ENCODE measurements at regions not wholly inside any gene's neighbourhood (a gene's known extent, or its start where the extent isn't known, plus 50 kb on each side); places are given as distances from the start of the nearest gene placed in this dataset.

GRCh38 chr10:111158595-111158994 is 81.8 kb downstream of the ADRA2A start:
- no TSS peak for BruUV-seq (replicated peaks)
- Histone ChIP-seq H2AFZ (ENCODE audit: control insufficient read depth, low read depth, low read length) (no peak overlapping the region), H3K79me2 (ENCODE audit: control insufficient read depth, insufficient read depth, low read length) (no peaks in the 10 kb centered on the region), H3K4me1 (ENCODE audit: control insufficient read depth, insufficient read depth, low read length) (no peaks in the 10 kb centered on the region), H3K36me3 (ENCODE audit: control insufficient read depth in 2 of 2, insufficient read depth in 2 of 2, low read length in 1 of 2) (no peaks in the 10 kb centered on the region), H4K20me1 (ENCODE audit: control insufficient read depth, insufficient read depth) (no peaks in the 10 kb centered on the region), H3K4me2 (ENCODE audit: control insufficient read depth, insufficient read depth) (no peak overlapping the region), H3K27ac (ENCODE audit: control insufficient read depth, insufficient read depth) (no peak overlapping the region), H3K9me3 (replicated peaks; ENCODE audit: control insufficient read depth, insufficient read depth, low read length) (no peaks in the 10 kb centered on the region), H3K27me3 (replicated peaks in 1 of 2; ENCODE audit: control insufficient read depth in 2 of 2, insufficient read depth in 2 of 2, low read length in 1 of 2) (peaks cover 0 to 2% of the 10 kb centered on the region in 2 experiments; a peak in 1 of 4 replicates), H3K9ac (ENCODE audit: control insufficient read depth, insufficient read depth, low read length) (no peak overlapping the region), H3K4me3 (no peak overlapping the region)
- intact Hi-C loops (cut with micrococcal nuclease; ENCODE audit: unreplicated experiment) (no loop called here), in situ Hi-C loops (cut with MboI) (no loop called here)
- TF ChIP-seq PBX3 (IDR thresholded peaks at IDR 0.05; ENCODE audit: insufficient replicate concordance, low read depth, low read length) (no peak), TAF1 (IDR thresholded peaks at IDR 0.05; ENCODE audit: borderline replicate concordance, low read depth, low read length) (no peak), CEBPZ (IDR thresholded peaks at IDR 0.05; ENCODE audit: low read depth, low read length) (no peak), RFX5 (IDR thresholded peaks at IDR 0.05; ENCODE audit: low read depth, low read length) (no peak), ZBED1 (IDR thresholded peaks at IDR 0.05; ENCODE audit: borderline replicate concordance) (no peak), ZNF217 (IDR thresholded peaks at IDR 0.05) (no peak), FOXK2 (IDR thresholded peaks at IDR 0.05) (no peak), HDAC6 (IDR thresholded peaks at IDR 0.05; ENCODE audit: unreplicated experiment) (no peak), CBX3 (IDR thresholded peaks at IDR 0.05; ENCODE audit: borderline replicate concordance, low read depth) (no peak), SIX5 (IDR thresholded peaks at IDR 0.05; ENCODE audit: low read depth, low read length, severe bottlenecking) (no peak), TBL1XR1 (IDR thresholded peaks at IDR 0.05; ENCODE audit: low read depth, low read length) (no peak), CEBPB (IDR thresholded peaks at IDR 0.05; ENCODE audit: borderline replicate concordance in 1 of 2, low read depth in 2 of 2, low read length in 2 of 2) (no peak), NRF1 (conservative IDR thresholded peaks at IDR 0.05; ENCODE audit: low read depth, low read length) (no peak), PAX5 (IDR thresholded peaks at IDR 0.05; ENCODE audit: borderline replicate concordance, low read depth, low read length) (no peak)
- TF ChIP-seq, protein P1, sequence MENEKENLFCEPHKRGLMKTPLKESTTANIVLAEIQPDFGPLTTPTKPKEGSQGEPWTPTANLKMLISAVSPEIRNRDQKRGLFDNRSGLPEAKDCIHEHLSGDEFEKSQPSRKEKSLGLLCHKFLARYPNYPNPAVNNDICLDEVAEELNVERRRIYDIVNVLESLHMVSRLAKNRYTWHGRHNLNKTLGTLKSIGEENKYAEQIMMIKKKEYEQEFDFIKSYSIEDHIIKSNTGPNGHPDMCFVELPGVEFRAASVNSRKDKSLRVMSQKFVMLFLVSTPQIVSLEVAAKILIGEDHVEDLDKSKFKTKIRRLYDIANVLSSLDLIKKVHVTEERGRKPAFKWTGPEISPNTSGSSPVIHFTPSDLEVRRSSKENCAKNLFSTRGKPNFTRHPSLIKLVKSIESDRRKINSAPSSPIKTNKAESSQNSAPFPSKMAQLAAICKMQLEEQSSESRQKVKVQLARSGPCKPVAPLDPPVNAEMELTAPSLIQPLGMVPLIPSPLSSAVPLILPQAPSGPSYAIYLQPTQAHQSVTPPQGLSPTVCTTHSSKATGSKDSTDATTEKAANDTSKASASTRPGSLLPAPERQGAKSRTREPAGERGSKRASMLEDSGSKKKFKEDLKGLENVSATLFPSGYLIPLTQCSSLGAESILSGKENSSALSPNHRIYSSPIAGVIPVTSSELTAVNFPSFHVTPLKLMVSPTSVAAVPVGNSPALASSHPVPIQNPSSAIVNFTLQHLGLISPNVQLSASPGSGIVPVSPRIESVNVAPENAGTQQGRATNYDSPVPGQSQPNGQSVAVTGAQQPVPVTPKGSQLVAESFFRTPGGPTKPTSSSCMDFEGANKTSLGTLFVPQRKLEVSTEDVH (IDR thresholded peaks at IDR 0.05; ENCODE audit: low read depth, partially characterized antibody) = no peak
- FAIRE-seq = no peak
- CTCF ChIA-PET = no interaction called here
- DNase-seq (ENCODE audit: low read depth, low spot score) = no peak
- no peak for ATAC-seq
- POLR2A ChIA-PET = no interaction called here
- RAD21 ChIA-PET (ENCODE audit: unreplicated experiment) = no interaction called here
- SMC1A ChIA-PET (ENCODE audit: uncharacterized antibody, unreplicated experiment) = no interaction called here
- WGBS (ENCODE audit: insufficient coverage, insufficient replicate concordance, low lambda C conversion rate, missing lambda C conversion rate) = 8% methylated on average over 3 of the region's 3 CpGs
